Activated CD4-positive, alpha-beta T cell treated with anti-CD3 and anti-CD28 coated beads, Interleukin-2, Interleukin-4, amounts not matched to agents 100 ng/mL and 50 ng/mL, durations not matched to agents 16 hours and 8 hours (primary cell): ENCODE measurements at regions not wholly inside any gene's neighbourhood (a gene's known extent, or its start where the extent isn't known, plus 50 kb on each side); places are given as distances from the start of the nearest gene placed in this dataset.

Experiments
- DNase-seq: peaks from one replicate; pipeline ENCODE4 v3.0.0-alpha.2; 2020; ENCODE audit warnings: low spot score

DNA sequence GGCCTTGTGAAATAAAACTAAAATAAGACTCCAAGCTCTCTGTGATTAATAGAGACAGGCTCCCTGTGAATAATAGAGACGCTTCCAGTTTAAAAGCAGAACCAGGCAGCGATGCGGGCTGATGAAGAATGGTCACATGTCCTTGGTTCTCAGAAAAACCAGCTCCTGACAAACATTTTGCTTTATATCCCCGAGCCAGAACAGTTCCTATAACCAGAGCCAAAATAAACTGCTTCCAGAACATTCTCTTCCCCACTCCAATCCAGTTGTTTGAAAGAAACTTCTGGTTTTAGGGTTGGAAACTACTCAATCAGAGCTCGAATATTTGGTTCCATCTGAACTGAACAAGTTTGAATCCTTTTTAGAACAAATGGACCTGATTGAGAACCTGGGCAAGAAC lies 213.7 kb downstream of the TSN start:
- no peak for DNase-seq

DNA sequence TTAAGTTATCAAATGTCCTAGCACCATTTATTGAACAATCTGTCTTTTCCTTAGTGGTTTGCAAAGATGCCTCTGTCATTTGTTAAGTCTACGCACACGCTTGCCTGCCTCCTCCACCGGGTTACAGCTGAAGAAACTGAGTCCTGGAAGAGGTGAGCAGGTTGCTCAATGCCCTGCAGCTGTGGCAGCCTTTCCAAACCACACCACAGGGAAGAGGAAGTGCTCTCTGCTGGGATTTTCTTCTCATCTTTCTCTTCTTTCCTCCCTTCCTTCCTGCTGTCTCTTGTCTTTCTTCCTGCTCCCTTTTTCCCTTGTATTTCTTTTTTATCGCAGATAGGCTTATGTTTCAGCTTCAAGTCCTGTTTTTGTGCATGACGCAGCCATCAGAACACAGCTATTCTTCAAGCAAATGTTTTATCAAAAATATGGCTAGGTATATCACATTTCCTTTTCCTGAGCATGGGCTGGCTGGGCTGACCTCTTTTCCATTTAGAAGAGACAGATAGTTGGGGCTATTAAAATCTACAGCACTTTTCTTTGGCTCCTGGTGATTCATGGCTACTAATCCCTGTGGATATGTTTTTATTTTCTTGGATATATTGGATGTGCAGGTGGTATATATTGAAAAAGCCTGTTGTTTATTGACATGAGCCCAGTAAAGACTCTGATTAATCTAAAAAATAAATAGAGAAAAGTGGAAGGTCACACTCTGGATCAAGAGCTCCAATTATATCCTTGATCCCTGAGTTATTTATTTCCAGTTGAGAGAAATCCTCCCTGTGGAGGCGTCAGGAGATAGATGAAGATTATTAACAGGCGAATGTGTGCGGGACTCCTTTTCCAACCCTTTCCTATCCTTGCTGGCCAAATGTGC lies 214.6 kb downstream of the TSN start:
- no peak for DNase-seq

DNA sequence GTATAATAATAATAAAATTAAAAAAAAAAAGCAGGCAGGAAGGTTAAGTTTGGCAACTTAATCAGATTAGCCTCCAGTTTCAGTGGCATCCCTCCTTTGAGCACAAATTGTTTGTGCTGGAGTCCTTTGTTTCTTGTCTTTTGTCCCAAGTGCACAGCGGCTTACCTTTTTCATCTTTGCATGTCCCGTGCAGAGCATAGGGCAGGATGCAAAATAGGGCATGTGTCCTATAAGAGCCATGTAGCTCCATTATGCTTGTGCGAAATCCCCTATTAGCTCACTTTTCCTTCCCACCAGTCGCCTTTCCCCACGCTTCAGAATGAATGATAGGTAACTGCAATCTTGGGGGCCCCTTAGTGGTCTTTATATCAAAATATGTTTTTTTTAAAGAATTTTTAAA lies 216.8 kb downstream of the TSN start:
- no peak for DNase-seq

DNA sequence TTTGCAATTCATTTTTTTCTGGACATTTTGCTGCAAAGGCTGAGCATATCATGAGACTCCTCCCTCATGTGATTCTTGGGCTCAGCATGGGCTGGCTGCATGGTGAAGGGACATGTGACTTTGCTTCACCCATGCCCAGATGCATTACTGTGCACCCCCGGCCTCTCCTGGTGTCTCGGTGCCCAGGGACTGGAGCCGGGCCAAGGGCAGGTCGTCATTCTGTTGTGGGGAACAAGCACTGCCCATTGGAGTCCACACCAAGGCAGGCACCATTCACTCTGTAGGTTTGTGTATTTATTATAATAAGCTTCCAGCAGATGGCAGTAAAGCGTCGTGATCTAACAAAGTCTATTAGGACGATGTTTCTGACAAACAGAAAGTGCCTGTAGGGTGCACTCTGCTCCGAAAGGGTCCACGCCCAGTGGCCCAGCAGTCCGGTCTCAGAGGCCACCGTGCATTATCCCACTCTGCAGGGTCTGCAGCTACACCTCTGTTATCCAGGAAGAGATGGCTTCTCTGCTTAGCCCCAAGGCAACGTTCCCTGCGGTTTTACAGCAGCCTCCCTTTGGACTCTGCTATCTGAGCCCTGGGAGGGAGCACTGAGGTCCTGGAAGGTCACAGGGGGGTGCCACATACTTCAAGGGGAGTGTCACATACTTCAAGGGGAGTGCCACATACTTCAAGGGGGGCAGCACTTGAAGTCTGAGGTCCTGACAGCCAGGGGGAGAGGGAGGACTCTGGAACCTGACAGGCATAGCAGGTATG lies 219.6 kb downstream of the TSN start:
- DNase-seq, result peak; percentile 70

DNA sequence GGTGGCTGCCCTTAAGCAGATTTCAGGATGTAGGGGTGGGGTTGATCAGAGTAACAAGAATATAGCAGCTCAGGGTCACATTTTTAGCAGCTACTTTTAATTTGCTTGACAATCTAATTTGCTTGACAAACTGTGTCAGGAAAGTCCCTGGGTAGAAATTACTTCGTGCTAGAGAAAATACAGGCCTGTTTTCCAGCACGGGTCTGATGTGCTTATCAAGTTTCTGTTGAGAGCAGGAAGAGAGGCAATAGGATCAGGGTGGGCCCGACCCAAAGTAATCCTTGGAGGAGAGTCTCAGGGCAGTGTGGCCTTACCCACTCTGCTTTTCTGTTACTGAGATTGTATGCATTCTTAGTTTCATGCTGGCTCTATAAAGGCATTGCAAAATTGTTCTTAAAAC lies 221.5 kb downstream of the TSN start:
- DNase-seq, result no peak

DNA sequence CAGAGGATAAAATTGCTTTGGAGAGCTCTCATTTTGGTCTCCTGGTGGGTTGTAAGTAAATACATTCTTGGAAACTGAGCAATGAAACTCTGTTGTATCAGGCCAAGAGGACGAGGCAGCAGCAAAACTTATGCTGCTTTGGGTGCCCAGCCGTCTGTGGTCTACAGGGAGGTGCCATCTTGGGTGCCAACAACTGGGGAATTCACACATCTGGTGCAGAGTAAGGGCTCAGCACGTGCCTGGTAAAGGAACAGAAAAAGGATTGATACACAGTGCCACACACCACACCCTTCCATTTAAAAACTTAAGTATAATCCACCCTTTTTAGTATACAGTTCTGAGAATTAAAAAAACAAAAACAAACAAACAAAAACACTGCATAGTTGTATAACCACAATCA lies 221.9 kb downstream of the TSN start:
- no peak for DNase-seq

DNA sequence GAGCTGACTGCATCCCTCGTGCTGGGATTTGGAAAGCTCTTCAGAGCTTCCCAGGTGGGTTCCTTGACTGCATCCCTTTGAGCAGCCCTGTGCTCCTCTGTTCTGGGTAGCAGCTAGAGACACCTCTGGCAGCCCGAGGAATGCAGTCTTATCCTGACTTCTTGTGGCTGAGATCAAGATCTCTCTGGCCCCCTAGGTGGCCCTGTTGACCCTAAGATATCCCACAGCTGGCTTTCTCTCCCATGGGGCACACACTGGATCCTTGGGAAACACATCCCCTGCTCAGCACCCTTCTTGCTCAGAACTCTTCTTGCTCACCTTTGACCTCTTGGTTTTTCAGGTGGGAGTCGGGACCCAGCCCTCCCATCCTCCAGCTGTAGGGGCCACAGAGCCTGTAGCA lies 237.2 kb downstream of the TSN start:
- no peak for DNase-seq

DNA sequence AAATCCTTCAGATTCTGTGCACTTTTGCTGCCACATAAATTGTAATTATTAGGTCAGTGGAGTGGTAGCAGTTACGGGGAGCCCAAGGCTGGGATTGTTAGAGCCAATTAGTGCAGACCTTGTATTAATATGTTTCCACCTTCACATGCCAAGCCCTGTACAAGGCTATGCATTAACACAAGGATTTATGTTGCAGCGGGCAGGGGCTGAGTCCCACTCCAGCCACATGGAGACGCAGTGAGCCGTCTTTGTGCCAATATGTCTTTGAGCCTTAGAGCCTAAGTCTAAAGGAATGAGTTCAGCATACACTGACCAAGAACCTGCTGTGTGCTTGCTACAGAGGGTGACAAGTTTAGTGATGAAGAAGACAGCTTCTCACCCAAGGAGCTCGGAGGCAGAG lies 238.2 kb downstream of the TSN start:
- DNase-seq, result no peak

DNA sequence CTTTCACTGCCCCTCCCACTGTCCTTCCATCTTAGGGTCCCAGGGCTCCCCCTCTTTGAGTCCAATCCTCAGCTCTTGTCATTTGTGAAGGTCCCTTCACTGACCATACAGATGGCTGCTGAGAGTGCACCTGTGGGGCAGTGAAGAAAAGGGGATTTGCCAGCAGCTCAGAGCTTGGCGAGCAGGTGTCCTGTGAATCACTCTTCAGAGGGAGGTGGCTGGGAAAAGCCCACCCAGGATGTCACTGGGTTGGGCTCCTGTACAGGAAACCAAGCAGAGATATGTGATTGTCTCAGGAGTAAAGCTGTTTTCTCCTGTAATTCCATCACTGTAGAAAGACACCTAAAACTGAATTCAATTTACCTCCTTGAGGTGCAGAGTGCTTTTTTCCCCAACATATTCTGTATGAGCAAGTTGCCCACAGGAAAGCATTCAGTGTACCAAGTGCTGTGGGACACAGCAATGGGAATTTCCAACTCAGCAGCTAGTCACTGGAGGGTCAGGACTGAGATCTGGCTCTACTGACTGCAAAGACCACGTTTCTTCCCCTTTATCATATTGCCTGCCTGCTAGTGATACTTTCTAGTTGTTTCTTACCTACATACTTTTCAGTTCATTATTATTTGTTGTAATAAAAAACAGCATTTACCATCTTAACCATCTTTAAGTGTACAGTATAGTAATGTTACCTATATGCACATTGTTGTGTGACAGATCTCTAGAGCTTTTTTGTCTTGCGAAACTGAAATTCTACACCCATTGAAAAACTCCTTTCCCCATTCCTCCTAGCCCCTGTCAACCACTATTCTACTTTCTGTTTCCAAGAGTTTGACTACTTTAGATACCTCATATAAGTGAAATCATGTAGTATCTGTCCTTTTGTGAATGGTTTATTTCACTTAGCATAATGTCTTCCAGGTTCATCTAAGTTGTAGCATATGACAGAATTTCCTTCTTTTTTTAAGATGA lies 239.1 kb downstream of the TSN start:
- no peak for DNase-seq

DNA sequence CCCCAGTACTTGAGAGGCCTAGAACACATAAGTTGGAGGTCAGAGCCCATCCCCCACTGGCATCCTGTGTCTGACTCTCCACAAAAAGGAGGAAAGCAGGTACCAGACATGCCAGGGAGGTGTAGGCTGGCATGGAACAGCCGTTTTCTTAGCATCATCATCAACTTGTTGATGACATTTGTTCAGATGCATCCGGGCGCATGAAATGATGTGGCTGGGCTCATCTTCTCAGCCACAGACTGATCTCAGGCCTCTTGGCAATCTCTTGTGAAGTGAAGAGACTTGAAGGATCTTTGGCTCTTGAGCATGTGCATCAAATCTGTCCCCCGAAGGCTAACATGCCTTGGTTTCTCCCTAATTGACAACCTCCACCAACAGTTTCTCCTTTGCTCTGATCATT lies 243.3 kb downstream of the TSN start:
- no peak for DNase-seq

DNA sequence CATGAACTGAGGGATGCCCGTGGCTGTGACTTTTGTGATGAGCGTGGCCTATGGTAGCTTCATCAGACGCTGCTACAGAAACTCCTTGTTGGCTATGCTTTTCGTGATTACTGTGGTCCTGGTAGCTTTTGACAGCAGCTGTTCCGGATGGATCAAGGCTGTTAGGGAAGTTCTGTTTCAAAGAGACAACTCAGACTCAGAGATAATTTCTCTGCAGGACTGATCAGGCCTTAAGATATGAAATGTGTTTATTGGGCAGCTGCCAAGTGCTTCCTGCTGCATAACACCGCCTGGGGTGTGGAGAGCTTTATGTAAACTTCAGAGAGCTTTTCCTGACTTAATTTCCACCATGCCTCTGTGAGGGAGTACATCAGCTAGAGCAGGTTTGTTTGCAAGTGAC lies 243.8 kb downstream of the TSN start:
- no peak for DNase-seq

DNA sequence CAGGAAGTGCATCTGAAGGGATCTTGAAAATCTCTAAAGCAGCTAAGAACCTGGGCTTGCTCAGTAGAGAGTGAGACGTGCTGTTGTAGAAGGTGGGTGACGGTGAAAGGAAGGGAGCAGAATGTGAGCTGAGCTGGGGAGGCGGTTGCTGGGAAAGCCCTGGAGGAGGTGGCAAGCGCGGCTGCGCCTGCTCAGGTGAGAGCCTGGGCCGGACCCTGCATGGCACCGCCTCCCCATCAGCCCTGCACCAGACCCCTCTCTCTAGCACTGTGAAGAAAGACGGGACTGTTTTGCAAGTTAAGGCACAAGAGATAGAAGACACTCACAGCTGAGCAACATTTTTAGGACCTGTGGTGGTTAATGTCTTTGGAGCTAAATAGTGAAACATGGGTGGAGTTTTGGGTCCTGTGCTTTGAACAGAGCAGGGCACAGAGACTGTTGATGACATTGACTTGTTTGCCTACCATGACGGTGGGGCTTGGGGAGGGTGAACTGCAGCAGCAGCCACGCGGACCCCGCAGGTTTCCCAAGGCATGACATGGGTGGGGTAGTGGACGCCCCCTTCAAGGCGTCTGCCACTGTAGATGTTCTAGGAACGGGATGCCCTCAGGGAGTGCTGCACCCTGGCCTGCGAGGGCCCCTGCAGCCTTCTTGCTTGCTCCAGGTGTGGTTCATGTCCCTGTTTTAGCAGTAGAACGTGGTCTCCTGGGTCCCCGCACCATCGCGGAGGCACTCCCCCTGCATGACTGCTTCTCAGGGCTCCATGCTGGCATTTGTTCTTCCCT lies 245.3 kb downstream of the TSN start:
- DNase-seq, result no peak

DNA sequence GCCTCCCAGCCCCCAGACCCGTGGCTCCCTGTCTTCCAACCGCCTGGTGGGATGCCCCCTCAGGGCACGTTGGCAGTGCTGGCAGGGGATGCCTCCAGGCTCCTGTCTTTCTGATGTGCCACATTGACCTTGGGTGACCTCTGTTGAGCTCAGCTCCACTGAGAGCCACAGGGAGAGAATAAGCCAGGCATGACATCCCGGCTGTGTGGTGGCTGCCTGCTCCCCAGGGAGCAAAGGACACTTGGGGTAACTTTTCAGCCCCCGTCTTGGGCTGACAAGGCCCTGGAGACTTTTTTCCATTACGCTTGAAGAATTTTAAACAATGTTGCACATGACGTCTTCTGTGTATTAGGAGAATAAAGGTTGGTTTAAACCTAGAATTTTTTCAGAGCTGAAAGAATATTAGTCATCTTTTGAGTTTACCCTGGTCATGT lies 246.0 kb downstream of the TSN start:
- no peak for DNase-seq

DNA sequence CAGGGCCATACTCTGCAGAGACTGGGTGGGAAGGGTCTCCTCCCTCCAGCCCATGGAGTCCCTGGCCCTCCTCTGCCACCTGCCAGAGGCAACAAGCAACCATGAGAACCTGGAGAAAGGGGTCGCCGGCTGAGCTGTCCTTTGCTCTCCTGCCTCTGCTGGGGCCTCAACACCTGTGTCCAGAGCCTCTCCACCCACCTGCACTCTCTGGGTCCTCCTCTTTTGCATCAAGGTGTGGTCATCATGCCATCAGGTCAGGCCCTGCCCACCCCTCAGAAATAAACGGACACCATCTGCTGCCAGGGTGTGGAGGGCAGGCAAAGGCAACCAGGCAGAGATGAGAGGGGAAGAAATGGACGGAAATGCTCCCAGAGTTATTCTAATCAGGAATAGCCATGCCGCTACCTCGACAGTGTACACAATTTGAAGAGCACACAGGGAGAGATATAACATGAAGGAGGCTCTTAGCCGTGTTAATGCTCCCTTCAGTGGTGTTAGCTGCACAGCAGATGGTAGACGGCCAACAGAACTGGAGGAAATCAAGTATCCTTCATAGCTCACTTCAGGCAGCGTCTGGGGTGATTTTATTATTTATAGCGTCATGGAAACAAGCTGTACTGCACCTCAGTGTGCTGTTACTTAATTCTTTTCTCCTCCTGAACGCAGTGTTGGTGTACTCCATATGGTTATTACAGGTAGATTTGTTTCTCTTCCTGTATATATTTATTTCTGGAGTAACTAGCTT lies 247.9 kb downstream of the TSN start:
- no peak for DNase-seq

DNA sequence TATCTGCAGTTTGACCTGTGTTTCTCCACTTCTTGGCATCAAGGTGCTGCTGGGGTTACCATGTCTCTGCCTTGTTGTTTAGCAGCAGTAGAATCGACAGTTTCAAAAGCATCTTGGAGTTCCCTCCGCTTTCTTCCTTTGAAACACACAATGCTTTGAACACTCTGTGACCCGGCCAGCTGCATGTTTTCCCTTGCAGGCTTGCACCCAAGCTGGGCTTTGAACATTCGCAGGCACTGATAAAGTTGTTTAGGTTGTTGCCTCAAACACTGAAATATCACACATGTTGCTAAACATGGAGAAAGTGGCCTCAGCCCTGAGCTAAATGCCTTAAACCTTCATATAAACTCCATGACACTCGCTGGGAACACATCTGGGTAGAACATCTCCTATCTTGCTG lies 251.7 kb downstream of the TSN start:
- no peak for DNase-seq

DNA sequence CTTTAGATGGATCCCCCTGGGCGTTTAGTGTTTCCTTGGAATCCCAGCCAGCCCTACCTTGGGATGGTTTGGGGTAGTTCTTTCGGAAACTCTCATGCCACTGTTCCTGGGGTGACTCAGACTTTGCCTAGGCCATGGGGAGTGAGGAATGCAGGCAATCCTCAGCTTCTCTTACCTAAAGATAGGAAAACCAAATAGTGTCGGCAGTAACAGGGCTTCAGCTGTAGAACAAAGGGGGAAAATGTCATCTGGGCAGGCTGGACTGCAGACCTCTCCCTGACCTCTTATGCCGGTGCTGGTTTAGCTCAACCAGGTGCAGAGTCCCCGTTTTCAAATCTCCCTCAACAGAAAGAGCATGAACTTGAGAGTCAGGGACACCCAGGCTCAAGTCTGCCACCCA lies 252.1 kb downstream of the TSN start:
- no peak for DNase-seq

DNA sequence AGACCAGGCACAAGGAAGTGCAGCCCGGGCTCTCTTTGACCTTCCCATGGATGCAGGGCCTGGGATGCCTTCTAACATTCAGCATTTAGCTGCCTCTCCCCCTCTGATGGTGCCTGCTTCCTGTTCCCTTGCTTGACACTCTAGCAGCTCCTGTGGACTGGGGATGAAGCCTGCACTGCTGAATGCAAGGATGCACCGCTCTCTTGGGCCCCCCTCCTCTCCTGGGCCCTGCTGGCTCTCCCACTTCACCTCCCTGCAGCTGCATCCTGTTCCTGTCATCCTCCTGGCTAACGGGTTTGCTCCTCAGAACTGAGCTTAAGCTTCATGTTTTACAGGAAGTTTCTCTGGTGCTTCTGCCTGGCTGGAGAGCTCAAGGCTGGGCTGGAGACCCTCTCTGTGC lies 254.1 kb downstream of the TSN start:
- no peak for DNase-seq

DNA sequence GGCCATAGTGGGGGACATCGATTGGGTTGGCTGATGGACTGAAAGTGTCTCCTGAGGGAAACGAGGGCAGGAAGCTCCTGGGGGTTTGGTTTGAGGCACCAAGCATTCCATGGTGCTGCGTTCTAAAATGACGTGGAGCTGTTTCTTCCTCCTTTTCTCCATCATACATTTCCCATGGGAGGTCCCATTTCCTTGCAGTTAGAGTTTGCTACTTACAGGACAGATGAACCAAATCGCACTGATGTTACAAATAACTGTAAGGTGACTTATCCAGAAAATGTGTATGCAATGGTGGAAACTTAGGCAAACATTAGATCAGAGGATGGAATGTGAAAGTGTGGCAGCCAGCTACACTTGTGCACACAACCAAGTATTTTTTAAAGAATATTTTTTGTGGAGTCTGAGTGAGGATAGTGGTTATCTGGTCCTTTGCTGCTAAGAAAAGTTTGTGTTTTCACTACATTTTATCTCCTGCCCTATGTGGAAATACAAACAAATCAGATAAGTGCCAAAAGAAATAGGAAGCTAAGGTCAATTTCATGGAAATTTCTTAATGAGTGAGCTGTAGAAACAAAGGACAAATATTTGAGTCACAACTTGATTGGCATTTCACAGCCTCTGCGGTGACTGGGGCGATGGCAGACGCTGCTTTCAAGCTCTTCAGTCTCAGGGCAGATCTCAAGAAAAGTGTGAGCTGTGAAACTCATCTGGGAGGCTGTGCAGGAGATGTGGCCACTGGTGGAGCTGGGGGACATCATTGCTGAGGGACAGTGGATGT lies 256.2 kb downstream of the TSN start:
- DNase-seq, result no peak

DNA sequence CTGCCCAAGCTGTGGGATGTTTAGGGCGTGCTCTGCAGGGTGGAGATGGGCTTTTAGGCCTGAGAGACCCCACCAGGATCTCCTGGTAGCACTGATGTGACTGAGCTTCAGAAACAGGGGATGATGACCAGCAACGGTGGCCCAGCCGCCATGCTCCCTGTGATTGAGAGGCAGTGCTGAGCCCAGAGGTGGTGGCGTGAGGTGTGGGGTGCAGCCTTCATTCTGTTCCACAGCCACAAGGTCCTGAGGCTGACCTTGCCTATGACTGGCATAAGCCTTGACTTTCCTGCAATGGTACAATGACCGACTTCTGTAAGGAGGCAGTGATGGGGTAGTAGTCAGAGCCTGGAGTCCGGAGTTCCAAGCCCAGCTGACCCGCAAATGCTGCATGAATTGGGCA lies 263.3 kb downstream of the TSN start:
- DNase-seq, result no peak

DNA sequence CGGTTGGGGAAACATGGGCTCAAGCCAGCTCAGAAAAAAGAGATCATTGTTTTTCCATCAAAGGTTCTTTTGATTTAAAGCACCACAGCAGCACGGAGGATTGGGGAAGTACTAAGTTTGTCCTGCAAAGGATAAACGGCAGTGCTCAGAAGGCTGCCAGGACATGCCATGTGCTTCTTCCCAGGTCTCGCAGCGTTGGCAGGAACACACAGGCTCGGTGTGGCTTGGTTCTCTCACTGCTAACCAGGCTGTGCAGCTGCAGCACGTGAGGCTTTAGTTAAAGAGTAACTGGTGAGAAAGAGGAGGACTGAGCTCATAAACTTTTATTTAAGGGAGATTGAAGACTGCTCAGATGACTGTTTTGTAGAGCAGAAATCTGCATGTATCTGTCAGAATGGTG lies 264.3 kb downstream of the TSN start:
- DNase-seq, result no peak
